ENCODE measurements at regions not wholly inside any gene's neighbourhood (a gene's known extent, or its start where the extent isn't known, plus 50 kb on each side); places are given as distances from the start of the nearest gene placed in this dataset.

DNA sequence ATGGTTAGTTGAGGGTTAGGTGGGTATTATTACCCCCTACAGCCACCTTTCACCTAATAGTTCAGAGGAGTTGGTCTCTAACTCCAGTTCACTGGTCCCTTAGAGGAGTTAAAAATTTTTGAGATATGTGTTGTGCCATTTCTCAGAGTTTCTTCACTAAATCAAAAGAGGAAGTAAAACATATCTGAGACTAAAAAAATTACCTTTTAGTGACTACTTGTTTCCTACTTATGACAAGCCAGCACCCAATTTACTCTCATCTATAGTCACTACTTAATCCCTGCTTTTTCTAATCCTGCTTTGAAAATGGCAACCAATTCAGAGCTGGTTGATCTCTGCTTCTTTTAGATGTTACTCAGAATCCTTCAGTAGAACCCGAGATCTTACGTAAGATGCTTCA lies 1316.8 kb upstream of the B3GALT2 start:
- H3K4me3 ChIP-seq (ENCODE audit: low read depth, low read length, poor library complexity, severe bottlenecking) = no peak overlapping the region
- no peak overlapping the region for H3K4me2 ChIP-seq (ENCODE audit: low read length)
- no peaks in the 10 kb centered on the region for H3K4me1 ChIP-seq (ENCODE audit: insufficient read depth, low read length, poor library complexity, severe bottlenecking)
- H3K9me2 ChIP-seq (ENCODE audit: insufficient read depth, low read length) = no peaks in the 10 kb centered on the region
- no TSS peak for BruUV-seq (replicated peaks)
- H3K9me3 ChIP-seq (ENCODE audit: low read length) = no peaks in the 10 kb centered on the region
- no peak for DNase-seq (ENCODE audit: low spot score)
- intact Hi-C loops (cut with micrococcal nuclease; ENCODE audit: unreplicated experiment) = no loop called here
- H2AFZ ChIP-seq (ENCODE audit: low read length) = no peak overlapping the region
- no peaks in the 10 kb centered on the region for H3K36me3 ChIP-seq (ENCODE audit: insufficient read depth, low read length)
- H3K79me2 ChIP-seq (ENCODE audit: insufficient read depth, low read depth, low read length) = no peaks in the 10 kb centered on the region
- no peak overlapping the region for H3K27ac ChIP-seq (ENCODE audit: low read depth, low read length, poor library complexity, severe bottlenecking)
- TF ChIP-seq EZH2phosphoT487 (IDR thresholded peaks at IDR 0.05; ENCODE audit: borderline replicate concordance, low read depth, low read length) = no peak
- TF ChIP-seq, protein P1, sequence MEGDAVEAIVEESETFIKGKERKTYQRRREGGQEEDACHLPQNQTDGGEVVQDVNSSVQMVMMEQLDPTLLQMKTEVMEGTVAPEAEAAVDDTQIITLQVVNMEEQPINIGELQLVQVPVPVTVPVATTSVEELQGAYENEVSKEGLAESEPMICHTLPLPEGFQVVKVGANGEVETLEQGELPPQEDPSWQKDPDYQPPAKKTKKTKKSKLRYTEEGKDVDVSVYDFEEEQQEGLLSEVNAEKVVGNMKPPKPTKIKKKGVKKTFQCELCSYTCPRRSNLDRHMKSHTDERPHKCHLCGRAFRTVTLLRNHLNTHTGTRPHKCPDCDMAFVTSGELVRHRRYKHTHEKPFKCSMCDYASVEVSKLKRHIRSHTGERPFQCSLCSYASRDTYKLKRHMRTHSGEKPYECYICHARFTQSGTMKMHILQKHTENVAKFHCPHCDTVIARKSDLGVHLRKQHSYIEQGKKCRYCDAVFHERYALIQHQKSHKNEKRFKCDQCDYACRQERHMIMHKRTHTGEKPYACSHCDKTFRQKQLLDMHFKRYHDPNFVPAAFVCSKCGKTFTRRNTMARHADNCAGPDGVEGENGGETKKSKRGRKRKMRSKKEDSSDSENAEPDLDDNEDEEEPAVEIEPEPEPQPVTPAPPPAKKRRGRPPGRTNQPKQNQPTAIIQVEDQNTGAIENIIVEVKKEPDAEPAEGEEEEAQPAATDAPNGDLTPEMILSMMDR (conservative IDR thresholded peaks at IDR 0.05; ENCODE audit: low read length) = no peak
- ChIA-PET POLR2A (no interaction called here), CTCF (ENCODE audit: unreplicated experiment) (no interaction called here)
- no peaks in the 10 kb centered on the region for H4K20me1 ChIP-seq (ENCODE audit: insufficient read depth, low read length)

DNA sequence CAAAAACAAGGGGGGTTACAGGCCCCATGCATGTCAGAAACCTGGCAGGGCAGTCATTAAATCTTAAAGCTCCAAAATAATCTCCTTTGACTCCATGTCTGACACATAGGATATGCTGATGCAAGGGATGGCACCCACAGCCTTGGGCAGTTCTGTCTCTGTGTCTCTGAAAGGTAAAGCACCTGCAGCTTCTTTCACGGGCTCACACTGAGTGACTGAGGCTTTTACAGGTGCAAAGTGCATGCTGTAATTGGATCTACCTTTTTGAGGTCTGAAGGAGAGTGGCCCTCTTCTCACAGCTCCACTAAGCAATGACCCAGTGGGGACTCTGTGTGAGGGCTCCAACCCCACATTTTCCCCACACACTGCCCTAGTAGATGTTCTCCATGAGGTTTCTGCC lies 1309.0 kb upstream of the B3GALT2 start:
- TF ChIP-seq EZH2phosphoT487 (IDR thresholded peaks at IDR 0.05; ENCODE audit: borderline replicate concordance, low read depth, low read length) = no peak
- TF ChIP-seq, protein P1 (conservative IDR thresholded peaks at IDR 0.05; ENCODE audit: low read length) = no peak
- no peak overlapping the region for H3K27ac ChIP-seq (ENCODE audit: low read depth, low read length, poor library complexity, severe bottlenecking)
- no peak overlapping the region for H3K4me2 ChIP-seq (ENCODE audit: low read length)
- no peaks in the 10 kb centered on the region for H3K79me2 ChIP-seq (ENCODE audit: insufficient read depth, low read depth, low read length)
- no peak overlapping the region for H3K4me3 ChIP-seq (ENCODE audit: low read depth, low read length, poor library complexity, severe bottlenecking)
- no peaks in the 10 kb centered on the region for H3K9me2 ChIP-seq (ENCODE audit: insufficient read depth, low read length)
- no peak for DNase-seq (ENCODE audit: low spot score)
- H2AFZ ChIP-seq (ENCODE audit: low read length) = no peak overlapping the region
- H3K4me1 ChIP-seq (ENCODE audit: insufficient read depth, low read length, poor library complexity, severe bottlenecking) = no peaks in the 10 kb centered on the region
- ChIA-PET POLR2A (no interaction called here), CTCF (ENCODE audit: unreplicated experiment) (no interaction called here)
- H4K20me1 ChIP-seq (ENCODE audit: insufficient read depth, low read length) = no peaks in the 10 kb centered on the region
- H3K36me3 ChIP-seq (ENCODE audit: insufficient read depth, low read length) = no peaks in the 10 kb centered on the region
- intact Hi-C loops (cut with micrococcal nuclease; ENCODE audit: unreplicated experiment) = no loop called here
- H3K9me3 ChIP-seq (ENCODE audit: low read length) = no peaks in the 10 kb centered on the region
- no TSS peak for BruUV-seq (replicated peaks)

DNA sequence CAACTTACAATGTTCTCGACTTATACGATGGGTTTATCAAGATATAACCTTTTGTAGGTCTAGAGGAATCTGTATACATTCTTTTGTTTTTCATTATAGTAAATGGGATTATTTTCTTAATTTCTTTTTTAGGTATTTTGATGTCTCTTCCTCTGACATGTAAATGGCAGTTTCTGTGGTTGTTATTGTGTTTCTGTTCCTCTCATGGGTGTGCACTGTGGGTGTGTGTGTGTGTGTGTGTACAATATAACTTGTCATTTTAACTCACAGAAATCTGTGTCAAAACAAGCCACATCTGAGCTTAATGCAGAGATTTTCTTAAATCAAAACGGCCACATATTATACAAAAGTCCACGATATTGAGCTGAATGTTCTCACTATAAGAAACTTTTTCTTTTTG lies 1300.8 kb upstream of the B3GALT2 start:
- BruUV-seq (replicated peaks) = no TSS peak
- ChIA-PET CTCF (ENCODE audit: unreplicated experiment) (no interaction called here), POLR2A (interaction anchor here (0.7 kb wide), 1 partner anchor 8 kb away, joined by 5 read pairs; no protein-coding TSS in a partner anchor)
- Histone ChIP-seq H2AFZ (ENCODE audit: low read length) (no peak overlapping the region), H3K4me2 (ENCODE audit: low read length) (no peak overlapping the region), H3K79me2 (ENCODE audit: insufficient read depth, low read depth, low read length) (no peaks in the 10 kb centered on the region), H3K4me3 (ENCODE audit: low read depth, low read length, poor library complexity, severe bottlenecking) (no peak overlapping the region), H4K20me1 (ENCODE audit: insufficient read depth, low read length) (no peaks in the 10 kb centered on the region), H3K36me3 (ENCODE audit: insufficient read depth, low read length) (no peaks in the 10 kb centered on the region), H3K27ac (ENCODE audit: low read depth, low read length, poor library complexity, severe bottlenecking) (no peak overlapping the region), H3K9me2 (ENCODE audit: insufficient read depth, low read length) (no peaks in the 10 kb centered on the region), H3K9me3 (ENCODE audit: low read length) (no peaks in the 10 kb centered on the region), H3K4me1 (ENCODE audit: insufficient read depth, low read length, poor library complexity, severe bottlenecking) (no peaks in the 10 kb centered on the region)
- DNase-seq (ENCODE audit: low spot score) = no peak
- TF ChIP-seq EZH2phosphoT487 (IDR thresholded peaks at IDR 0.05; ENCODE audit: borderline replicate concordance, low read depth, low read length) = no peak
- TF ChIP-seq, protein P1 (conservative IDR thresholded peaks at IDR 0.05; ENCODE audit: low read length) = no peak
- intact Hi-C loops (cut with micrococcal nuclease; ENCODE audit: unreplicated experiment) = no loop called here
